ENCODE measurements at regions not wholly inside any gene's neighbourhood (a gene's known extent, or its start where the extent isn't known, plus 50 kb on each side); places are given as distances from the start of the nearest gene placed in this dataset.

DNA sequence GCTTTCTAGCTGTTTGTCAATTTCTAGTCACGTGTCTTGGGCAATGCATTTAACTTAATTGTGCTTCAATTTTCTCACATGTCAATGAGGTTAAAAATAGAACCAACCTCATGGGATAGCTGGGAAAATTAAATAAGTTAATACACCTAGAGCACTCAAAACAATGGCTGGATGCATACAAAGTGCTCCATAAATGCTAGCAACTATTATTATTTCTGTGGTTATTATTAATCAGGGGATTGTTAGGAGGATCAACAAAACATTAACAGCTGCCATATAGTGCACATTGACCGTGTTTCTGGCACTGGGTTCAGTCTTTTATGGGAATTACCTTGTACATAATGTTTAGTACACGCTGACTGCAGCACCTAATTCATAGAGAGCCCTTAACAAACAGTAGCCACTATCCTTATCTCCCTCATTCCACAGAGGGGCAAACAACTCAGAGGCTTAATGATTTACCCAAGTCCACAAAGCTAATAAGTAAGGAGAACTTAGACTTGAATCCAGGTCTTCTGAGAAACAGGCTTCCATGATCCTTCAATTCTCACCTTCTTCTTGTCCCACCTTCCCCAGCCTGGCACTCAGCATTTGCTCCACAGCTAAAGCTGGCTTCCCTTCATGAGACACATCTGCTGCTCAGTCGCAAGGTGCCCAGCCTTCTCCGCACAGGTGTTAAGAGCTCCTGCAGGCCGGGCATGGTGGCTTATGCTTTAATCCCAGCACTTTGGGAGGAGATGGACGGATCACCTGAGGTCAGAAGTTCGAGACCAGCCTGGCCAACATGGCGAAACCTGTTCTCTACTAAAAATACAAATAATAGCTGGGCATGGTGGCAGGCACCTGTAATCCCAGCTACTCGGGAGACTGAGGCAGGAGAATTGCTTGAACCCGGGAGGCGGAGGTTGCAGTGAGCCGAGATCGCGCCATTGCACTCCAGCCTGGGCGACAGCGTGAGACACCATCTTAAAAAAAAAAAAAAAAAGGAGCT lies 137.4 kb upstream of the ABCA1 start:
- Histone ChIP-seq H3K27me3 (ENCODE audit: insufficient read depth, low read length) (no peaks in the 10 kb centered on the region), H3K9me3 (ENCODE audit: low read depth, low read length) (no peaks in the 10 kb centered on the region), H3K4me1 (ENCODE audit: insufficient read depth, low read length) (peaks cover 59% of the 10 kb centered on the region), H3K4me3 (ENCODE audit: low read length) (no peak overlapping the region)

- no peak overlapping the region for H3K4me3 ChIP-seq (ENCODE audit: low read length)
- H3K27me3 ChIP-seq (ENCODE audit: insufficient read depth, low read length) = no peaks in the 10 kb centered on the region
- H3K9me3 ChIP-seq (ENCODE audit: low read depth, low read length) = no peaks in the 10 kb centered on the region
- H3K4me1 ChIP-seq (ENCODE audit: insufficient read depth, low read length) = peaks cover 59% of the 10 kb centered on the region
Measured at GRCh38 chr9:105066275-105066865, 138.4 kb upstream of the ABCA1 start.

- peaks cover 48% of the 10 kb centered on the region for H3K4me1 ChIP-seq (ENCODE audit: insufficient read depth, low read length)
- no peaks in the 10 kb centered on the region for H3K27me3 ChIP-seq (ENCODE audit: insufficient read depth, low read length)
- no peak overlapping the region for H3K4me3 ChIP-seq (ENCODE audit: low read length)
- no peaks in the 10 kb centered on the region for H3K9me3 ChIP-seq (ENCODE audit: low read depth, low read length)
Measured at GRCh38 chr9:105067895-105068580, 140.1 kb upstream of the ABCA1 start.

DNA sequence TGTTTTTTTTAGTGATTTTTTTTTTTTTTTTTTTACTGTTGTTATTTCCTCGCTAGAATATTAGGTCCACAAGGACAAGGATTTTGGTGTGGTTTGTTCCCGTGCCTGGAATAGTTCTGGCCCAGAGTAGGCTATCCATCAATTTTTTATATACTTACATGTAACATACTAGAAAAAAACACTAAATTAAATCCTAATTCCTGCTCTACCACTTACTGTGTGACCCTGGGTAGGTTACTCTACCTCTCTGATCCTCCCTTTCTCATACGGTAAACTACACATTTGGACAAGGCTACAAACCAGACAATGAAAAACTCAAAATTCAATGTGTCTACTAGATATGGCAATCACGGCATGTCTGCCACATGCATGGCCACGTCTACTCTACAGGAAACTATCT lies 141.3 kb upstream of the ABCA1 start:
- Histone ChIP-seq H3K4me3 (ENCODE audit: low read length) (no peak overlapping the region), H3K9me3 (ENCODE audit: low read depth, low read length) (no peaks in the 10 kb centered on the region), H3K4me1 (ENCODE audit: insufficient read depth, low read length) (peaks cover 37% of the 10 kb centered on the region), H3K27me3 (ENCODE audit: insufficient read depth, low read length) (no peaks in the 10 kb centered on the region)

GRCh38 chr9:105069696-105070095 lies 141.7 kb upstream of the ABCA1 start:
- Histone ChIP-seq H3K4me3 (ENCODE audit: low read length) (no peak overlapping the region), H3K9me3 (ENCODE audit: low read depth, low read length) (no peaks in the 10 kb centered on the region), H3K4me1 (ENCODE audit: insufficient read depth, low read length) (peaks cover 33% of the 10 kb centered on the region), H3K27me3 (ENCODE audit: insufficient read depth, low read length) (no peaks in the 10 kb centered on the region)

DNA sequence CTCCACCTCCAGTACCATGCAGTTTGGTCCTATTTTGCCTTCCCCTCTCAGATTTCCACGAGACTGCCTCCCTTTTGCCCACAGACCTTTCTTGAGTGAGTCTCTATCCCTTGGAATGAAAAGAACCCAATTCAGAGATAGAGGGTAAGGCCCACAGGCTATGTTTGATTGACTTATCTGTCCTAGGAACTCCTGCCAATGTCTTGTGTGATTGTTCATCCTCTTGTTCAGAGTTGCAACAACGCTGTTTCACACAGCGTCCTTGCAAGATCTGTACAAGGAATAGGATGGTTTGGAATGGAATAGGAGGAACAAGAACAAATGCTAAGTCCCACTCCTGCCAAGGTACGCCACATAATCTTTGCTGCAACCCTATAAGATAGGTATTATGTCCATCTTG lies 142.2 kb upstream of the ABCA1 start:
- peaks cover 28% of the 10 kb centered on the region for H3K4me1 ChIP-seq (ENCODE audit: insufficient read depth, low read length)
- no peak overlapping the region for H3K4me3 ChIP-seq (ENCODE audit: low read length)
- H3K27me3 ChIP-seq (ENCODE audit: insufficient read depth, low read length) = no peaks in the 10 kb centered on the region
- H3K9me3 ChIP-seq (ENCODE audit: low read depth, low read length) = no peaks in the 10 kb centered on the region

- H3K4me3 ChIP-seq (ENCODE audit: low read length) = no peak overlapping the region
- no peaks in the 10 kb centered on the region for H3K27me3 ChIP-seq (ENCODE audit: insufficient read depth, low read length)
Measured at GRCh38 chr9:105072476-105072875, 144.5 kb upstream of the ABCA1 start.

DNA sequence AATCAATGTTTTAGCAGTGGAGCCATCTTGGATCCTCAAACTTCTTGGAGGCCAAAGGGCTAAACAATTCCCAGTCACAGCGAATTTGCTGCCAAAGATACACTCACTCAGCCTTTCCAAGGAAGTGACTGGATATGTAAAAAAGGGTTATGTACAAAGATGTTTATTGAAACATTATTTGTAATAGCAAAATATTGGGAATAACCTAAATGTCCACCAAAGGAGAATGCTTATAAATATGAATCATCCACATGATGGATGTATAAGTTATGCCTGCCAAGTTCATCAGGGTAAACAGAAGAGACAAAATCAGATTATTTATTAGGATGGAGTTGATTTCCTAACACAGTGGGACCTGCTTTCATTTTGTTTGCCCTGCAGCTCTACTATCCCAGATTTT lies 145.2 kb upstream of the ABCA1 start:
- no peaks in the 10 kb centered on the region for H3K9me3 ChIP-seq (ENCODE audit: low read depth, low read length)
- peaks cover 5% of the 10 kb centered on the region for H3K4me1 ChIP-seq (ENCODE audit: insufficient read depth, low read length)
- no peaks in the 10 kb centered on the region for H3K27me3 ChIP-seq (ENCODE audit: insufficient read depth, low read length)
- no peak overlapping the region for H3K4me3 ChIP-seq (ENCODE audit: low read length)

More at GRCh38 chr9:105072476-105072875, 144.5 kb upstream of the ABCA1 start:
- peaks cover 10% of the 10 kb centered on the region for H3K4me1 ChIP-seq (ENCODE audit: insufficient read depth, low read length)
- H3K9me3 ChIP-seq (ENCODE audit: low read depth, low read length) = no peaks in the 10 kb centered on the region

GRCh38 chr9:105074491-105074890 lies 146.5 kb upstream of the ABCA1 start:
- Histone ChIP-seq H3K27me3 (ENCODE audit: insufficient read depth, low read length) (no peaks in the 10 kb centered on the region), H3K9me3 (ENCODE audit: low read depth, low read length) (no peaks in the 10 kb centered on the region), H3K4me3 (ENCODE audit: low read length) (no peak overlapping the region), H3K4me1 (ENCODE audit: insufficient read depth, low read length) (no peaks in the 10 kb centered on the region)

- Histone ChIP-seq H3K4me1 (ENCODE audit: insufficient read depth, low read length) (no peaks in the 10 kb centered on the region), H3K4me3 (ENCODE audit: low read length) (no peak overlapping the region), H3K27me3 (ENCODE audit: insufficient read depth, low read length) (no peaks in the 10 kb centered on the region), H3K9me3 (ENCODE audit: low read depth, low read length) (no peaks in the 10 kb centered on the region)
Measured at GRCh38 chr9:105076729-105077128, 148.8 kb upstream of the ABCA1 start.

- no peaks in the 10 kb centered on the region for H3K4me1 ChIP-seq (ENCODE audit: insufficient read depth, low read length)
- no peak overlapping the region for H3K4me3 ChIP-seq (ENCODE audit: low read length)
- H3K27me3 ChIP-seq (ENCODE audit: insufficient read depth, low read length) = no peaks in the 10 kb centered on the region
- no peaks in the 10 kb centered on the region for H3K9me3 ChIP-seq (ENCODE audit: low read depth, low read length)
Measured at GRCh38 chr9:105079457-105079856, 151.5 kb upstream of the ABCA1 start.

DNA sequence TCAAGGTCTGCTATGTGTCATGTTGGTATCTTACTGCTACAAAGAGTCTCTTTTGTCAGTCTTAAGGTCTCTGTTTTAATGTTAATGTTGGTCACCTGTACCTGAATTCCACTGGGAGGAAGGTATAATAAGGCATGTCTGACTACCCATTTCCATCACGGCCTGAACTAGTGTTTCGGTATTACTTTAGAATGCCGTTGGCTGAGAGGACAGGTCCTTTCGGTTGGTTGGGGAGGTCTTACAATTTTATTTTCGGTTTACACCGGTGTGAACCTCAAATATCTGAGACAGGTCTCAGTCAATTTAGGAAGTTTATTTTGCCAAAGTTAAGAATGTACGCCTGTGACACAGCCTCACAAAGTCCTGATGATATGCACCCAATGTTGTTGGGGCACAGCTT lies 154.9 kb upstream of the ABCA1 start:
- H3K4me3 ChIP-seq (ENCODE audit: low read length) = no peak overlapping the region
- H3K9me3 ChIP-seq (ENCODE audit: low read depth, low read length) = no peaks in the 10 kb centered on the region
- H3K27me3 ChIP-seq (ENCODE audit: insufficient read depth, low read length) = no peaks in the 10 kb centered on the region
- no peaks in the 10 kb centered on the region for H3K4me1 ChIP-seq (ENCODE audit: insufficient read depth, low read length)

- Histone ChIP-seq H3K27me3 (ENCODE audit: insufficient read depth, low read length) (no peaks in the 10 kb centered on the region), H3K4me1 (ENCODE audit: insufficient read depth, low read length) (no peaks in the 10 kb centered on the region), H3K4me3 (ENCODE audit: low read length) (no peak overlapping the region), H3K9me3 (ENCODE audit: low read depth, low read length) (no peaks in the 10 kb centered on the region)
Measured at GRCh38 chr9:105083256-105083655, 155.3 kb upstream of the ABCA1 start.

GRCh38 chr9:105087910-105088898 lies 156.2 kb upstream of the SLC44A1 start:
- Histone ChIP-seq H3K4me3 (ENCODE audit: low read length) (no peak overlapping the region), H3K9me3 (ENCODE audit: low read depth, low read length) (no peaks in the 10 kb centered on the region), H3K4me1 (ENCODE audit: insufficient read depth, low read length) (no peaks in the 10 kb centered on the region), H3K27me3 (ENCODE audit: insufficient read depth, low read length) (no peaks in the 10 kb centered on the region)

Data from mononuclear cell (primary cell).